ENCODE measurements at regions not wholly inside any gene's neighbourhood (a gene's known extent, or its start where the extent isn't known, plus 50 kb on each side); places are given as distances from the start of the nearest gene placed in this dataset.

GRCh38 chr2:43070676-43071502 lies 155.5 kb downstream of the ZFP36L2 start:
- TF ChIP-seq CTCF (IDR thresholded peaks at IDR 0.05) = no peak
- peak in 1 of 3 donors; percentile 8 for TF ChIP-seq POLR2A (IDR thresholded peaks at IDR 0.05)

Measured in body of pancreas (tissue), 4 donors.